ENCODE measurements at regions not wholly inside any gene's neighbourhood (a gene's known extent, or its start where the extent isn't known, plus 50 kb on each side); places are given as distances from the start of the nearest gene placed in this dataset.

DNA sequence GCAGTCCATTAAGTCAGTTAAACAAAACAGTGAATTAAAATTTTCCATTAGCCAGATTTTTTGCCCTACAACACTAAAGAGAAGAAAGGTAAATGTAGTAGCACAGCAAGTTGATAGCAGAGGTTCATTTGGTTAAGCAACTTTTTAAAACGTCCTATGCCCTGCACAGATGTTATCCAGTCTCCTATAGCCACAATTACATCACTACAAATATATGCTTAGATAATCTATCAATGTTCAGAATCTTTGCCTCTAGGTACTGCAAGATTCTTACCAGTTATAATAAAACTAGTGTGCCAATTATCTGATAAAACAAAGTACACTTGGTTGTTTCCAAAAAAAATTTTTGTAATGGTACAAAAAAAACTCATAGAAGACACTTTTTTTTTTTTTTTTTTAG is 175.5 kb upstream of the MYO3A start:
- 0 to 21% (median 7%) methylated on average over 1 of the region's 1 CpG for WGBS, 5 donors
- H3K9me3 ChIP-seq = no peaks in the 10 kb centered on the region
- H3K4me1 ChIP-seq = no peaks in the 10 kb centered on the region
- H3K36me3 ChIP-seq = no peaks in the 10 kb centered on the region
- H3K27ac ChIP-seq = no peak overlapping the region
- TF ChIP-seq EP300 (IDR thresholded peaks at IDR 0.05) = no peak
- TF ChIP-seq CTCF (IDR thresholded peaks at IDR 0.05) = no peak
- no peak for TF ChIP-seq POLR2AphosphoS5 (IDR thresholded peaks at IDR 0.05)
- no peak for TF ChIP-seq POLR2A (IDR thresholded peaks at IDR 0.05)
- intact Hi-C loops (cut with DNase I; ENCODE audit: low total_unique reads) = no loop called here
- no peak overlapping the region for H3K4me3 ChIP-seq
- no peak for DNase-seq
- no peaks in the 10 kb centered on the region for H3K27me3 ChIP-seq

DNA sequence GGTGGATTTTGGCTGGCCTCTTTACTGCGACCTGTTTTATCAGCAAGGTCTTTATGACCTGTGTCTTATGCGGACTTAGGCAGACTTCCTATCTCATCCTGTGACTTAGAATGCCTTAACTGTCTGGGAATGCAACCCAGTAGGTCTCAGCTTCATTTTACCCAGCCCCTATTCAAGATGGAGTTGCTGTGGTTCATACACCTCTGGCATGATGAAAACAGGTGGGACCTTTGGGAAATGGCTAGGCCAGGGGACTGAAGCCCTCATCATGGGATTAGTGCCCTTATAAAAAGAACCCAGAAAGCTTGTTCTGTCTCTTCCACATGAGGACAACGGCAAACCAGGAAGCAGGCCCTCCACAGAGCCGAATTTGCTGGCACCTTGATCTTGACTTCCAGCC is 172.1 kb upstream of the MYO3A start:
- no peaks in the 10 kb centered on the region for H3K9me3 ChIP-seq
- no peaks in the 10 kb centered on the region for H3K36me3 ChIP-seq
- 71 to 82% (median 75%) methylated on average over 4 of the region's 4 CpGs for WGBS, 5 donors
- DNase-seq = no peak
- no peak for TF ChIP-seq CTCF (IDR thresholded peaks at IDR 0.05)
- no peak for TF ChIP-seq POLR2AphosphoS5 (IDR thresholded peaks at IDR 0.05)
- no peak for TF ChIP-seq POLR2A (IDR thresholded peaks at IDR 0.05)
- no peak for TF ChIP-seq EP300 (IDR thresholded peaks at IDR 0.05)
- intact Hi-C loops (cut with DNase I; ENCODE audit: low total_unique reads) = no loop called here
- no peak overlapping the region for H3K27ac ChIP-seq
- peaks cover 0 to 6% (median 0%) of the 10 kb centered on the region in 3 donors for H3K27me3 ChIP-seq
- H3K4me3 ChIP-seq = no peak overlapping the region
- peaks cover 0 to 4% (median 0%) of the 10 kb centered on the region in 4 donors for H3K4me1 ChIP-seq

- Histone ChIP-seq H3K4me1 (peaks cover 0 to 6% (median 0%) of the 10 kb centered on the region in 4 donors), H3K36me3 (no peaks in the 10 kb centered on the region), H3K27ac (no peak overlapping the region), H3K9me3 (no peaks in the 10 kb centered on the region), H3K4me3 (no peak overlapping the region), H3K27me3 (peaks cover 0 to 6% (median 0%) of the 10 kb centered on the region in 3 donors)
- intact Hi-C loops (cut with DNase I; ENCODE audit: low total_unique reads) = no loop called here
- WGBS, 5 donors = 37 to 71% (median 52%) methylated on average over 2 of the region's 2 CpGs
- no peak for DNase-seq
- no peak for TF ChIP-seq POLR2AphosphoS5 (IDR thresholded peaks at IDR 0.05)
- no peak for TF ChIP-seq POLR2A (IDR thresholded peaks at IDR 0.05)
- no peak for TF ChIP-seq EP300 (IDR thresholded peaks at IDR 0.05)
- TF ChIP-seq CTCF (IDR thresholded peaks at IDR 0.05) = no peak
Measured at GRCh38 chr10:25766213-25766612, 167.8 kb upstream of the MYO3A start.

DNA sequence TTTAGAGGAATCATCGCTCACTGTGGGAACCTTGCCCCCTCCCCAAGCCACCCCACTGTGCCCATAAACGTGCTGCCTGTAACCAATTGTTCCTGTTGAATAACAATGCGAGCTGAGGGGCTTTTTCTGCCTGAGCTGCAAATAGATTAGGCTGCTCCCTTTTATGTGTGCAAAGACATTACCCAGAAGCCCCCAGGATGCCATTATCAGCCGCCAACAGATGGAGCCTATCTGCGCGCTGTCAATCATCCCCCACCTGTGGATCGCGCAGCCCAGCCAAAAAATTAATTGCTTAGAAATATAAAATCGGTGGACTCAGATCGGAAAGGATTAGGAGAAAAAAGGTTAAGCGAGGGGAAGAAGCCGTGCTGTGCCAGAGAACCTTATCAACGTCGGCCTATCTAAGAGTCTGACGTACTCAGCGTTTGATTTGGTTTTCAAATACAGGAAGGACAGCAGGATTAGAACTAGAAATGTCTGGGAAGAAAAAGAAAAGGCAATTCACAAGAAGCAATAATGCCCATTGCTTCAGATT is 167.3 kb upstream of the MYO3A start:
- H3K4me1 ChIP-seq = peaks cover 0 to 6% (median 0%) of the 10 kb centered on the region in 4 donors
- H3K4me3 ChIP-seq = no peak overlapping the region
- no peaks in the 10 kb centered on the region for H3K36me3 ChIP-seq
- DNase-seq = peak in 1 of 2 donors; percentile 30
- H3K27ac ChIP-seq = no peak overlapping the region
- TF ChIP-seq EP300 (IDR thresholded peaks at IDR 0.05) (no peak), POLR2A (IDR thresholded peaks at IDR 0.05) (no peak)
- 4 to 8% (median 7%) methylated on average over 16 of the region's 16 CpGs for whole genome bisulfite sequencing, 5 donors
- H3K9me3 ChIP-seq = no peaks in the 10 kb centered on the region
- intact Hi-C loops (cut with DNase I; ENCODE audit: low total_unique reads) = no loop called here
- H3K27me3 ChIP-seq = peaks cover 0 to 6% (median 0%) of the 10 kb centered on the region in 3 donors

GRCh38 chr10:25768167-25768566 is 165.9 kb upstream of the MYO3A start:
- Histone ChIP-seq H3K36me3 (no peaks in the 10 kb centered on the region), H3K4me1 (peaks cover 0 to 6% (median 0%) of the 10 kb centered on the region in 4 donors), H3K27ac (no peak overlapping the region), H3K27me3 (peaks cover 0 to 6% (median 0%) of the 10 kb centered on the region in 3 donors), H3K4me3 (no peak overlapping the region), H3K9me3 (no peaks in the 10 kb centered on the region)
- intact Hi-C loops (cut with DNase I; ENCODE audit: low total_unique reads) = no loop called here
- WGBS, 5 donors = 75 to 89% (median 81%) methylated on average over 3 of the region's 3 CpGs
- no peak for DNase-seq
- TF ChIP-seq POLR2A (IDR thresholded peaks at IDR 0.05) (no peak), POLR2AphosphoS5 (IDR thresholded peaks at IDR 0.05) (no peak), CTCF (IDR thresholded peaks at IDR 0.05) (no peak), EP300 (IDR thresholded peaks at IDR 0.05) (no peak)

Data from stomach (tissue), 8 donors.